Amniotic epithelial cell (primary cell): ENCODE measurements at regions not wholly inside any gene's neighbourhood (a gene's known extent, or its start where the extent isn't known, plus 50 kb on each side); places are given as distances from the start of the nearest gene placed in this dataset.

Source experiments
- DNase-seq: peaks from one replicate; pipeline ENCODE4 v3.0.0-alpha.2; 2010; ENCODE audit warnings: low read depth

DNA sequence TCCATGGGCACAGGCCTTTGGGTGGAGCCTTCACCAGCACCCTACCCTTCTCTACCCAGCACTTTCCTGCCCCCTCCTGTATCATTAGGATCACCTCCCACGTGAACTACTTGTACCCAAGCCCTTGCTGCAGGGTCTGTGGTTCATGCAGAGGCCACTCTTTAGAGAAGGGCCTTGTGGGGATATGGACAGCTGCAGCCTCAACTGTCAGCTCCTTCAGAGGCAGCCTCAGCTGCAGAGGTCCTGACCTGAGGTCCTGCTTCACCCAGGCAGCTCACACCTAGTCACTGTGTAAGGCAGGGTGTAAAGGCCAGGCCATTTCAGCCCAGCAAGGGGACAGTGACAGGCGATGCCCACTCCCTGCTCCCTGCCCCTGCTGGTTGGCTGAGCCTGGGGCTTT lies 448.6 kb upstream of the PROK2 start:
- no peak for DNase-seq

DNA sequence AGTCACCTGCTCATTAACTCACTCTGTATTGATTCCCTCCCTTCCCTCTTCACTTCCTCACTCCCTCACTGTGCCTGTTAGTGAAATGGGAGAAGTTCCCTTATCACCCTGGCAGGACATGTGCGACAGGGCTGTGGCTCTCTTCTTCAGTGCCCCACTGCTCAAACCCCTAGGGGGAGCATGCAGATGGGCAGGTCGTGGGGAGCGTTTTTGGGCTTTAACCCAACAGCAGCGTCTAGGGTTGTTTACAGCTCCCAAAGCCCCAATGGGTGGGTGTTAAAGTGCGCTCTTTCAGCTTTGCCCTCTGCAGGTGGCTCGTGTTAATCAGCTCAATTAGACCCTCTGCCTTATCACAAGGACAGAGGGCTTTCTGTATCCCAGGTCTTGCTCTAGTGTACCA lies 447.8 kb upstream of the PROK2 start:
- no peak for DNase-seq

- no peak for DNase-seq
These were observed 447.4 kb upstream of the PROK2 start for GRCh38 chr3:72232331-72232730.

DNA sequence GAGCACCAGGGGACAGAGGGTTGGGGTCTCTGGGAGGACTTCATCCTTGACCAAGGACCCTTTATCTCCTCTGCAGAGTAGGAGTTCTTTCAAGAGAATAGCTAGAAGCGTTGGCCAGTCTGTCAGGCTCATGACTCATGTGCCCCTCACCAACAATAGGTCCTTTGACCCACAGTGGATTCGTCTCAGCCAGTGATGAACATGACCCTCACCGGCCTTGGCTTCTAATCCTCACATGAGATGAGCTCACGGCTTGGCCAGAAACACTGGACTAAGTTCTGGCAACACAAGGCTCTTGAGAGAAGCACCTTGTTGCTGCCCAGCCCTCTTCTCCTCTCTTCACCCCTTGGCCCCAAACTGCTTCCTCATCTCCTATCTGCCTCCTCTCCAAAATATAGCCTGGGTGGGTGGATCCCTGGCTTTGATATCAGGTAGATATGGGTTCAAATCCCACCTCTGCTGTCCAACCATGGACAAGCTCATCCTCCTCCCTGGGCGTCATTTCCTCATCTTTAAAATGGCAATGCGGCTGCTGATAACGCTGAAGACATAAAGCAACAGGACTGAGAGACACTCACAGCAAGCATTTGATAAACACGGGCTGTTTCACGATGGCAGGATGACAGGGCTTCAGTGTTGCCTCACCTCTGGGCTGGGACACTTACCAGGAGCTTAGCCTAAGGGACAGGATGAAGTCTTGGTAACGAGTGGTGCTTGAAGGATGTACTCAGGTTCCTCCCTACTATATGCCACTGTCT lies 446.7 kb upstream of the PROK2 start:
- DNase-seq, result no peak

DNA sequence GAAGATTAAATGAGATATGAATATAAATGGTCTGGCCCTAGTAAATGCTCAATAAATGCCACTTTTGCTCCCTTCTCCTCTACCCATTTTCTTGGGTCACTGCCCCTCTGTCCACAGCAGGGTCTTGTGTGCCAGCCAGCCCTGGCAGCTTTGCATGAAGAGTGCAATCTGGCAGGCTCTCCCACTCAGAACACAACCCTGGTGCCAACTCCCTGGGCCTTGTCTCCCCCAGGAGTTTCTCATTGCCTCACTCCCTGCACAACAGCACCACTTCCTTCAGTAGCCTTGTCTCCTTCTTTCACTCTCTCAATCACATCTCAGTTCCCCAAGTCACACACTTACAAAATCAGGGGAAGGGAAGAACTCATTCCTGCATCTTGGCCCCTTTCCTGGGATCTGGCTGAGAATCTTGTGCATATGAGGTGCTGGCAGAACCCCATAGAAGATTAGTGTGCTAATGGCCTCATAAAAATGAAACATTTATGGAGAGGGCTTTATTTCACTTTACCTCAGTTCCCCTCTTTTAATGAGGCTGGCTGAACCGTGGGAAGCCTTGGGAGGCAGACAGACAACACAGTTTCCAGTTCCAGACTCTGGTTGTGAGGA lies 445.9 kb upstream of the PROK2 start:
- no peak for DNase-seq

DNA sequence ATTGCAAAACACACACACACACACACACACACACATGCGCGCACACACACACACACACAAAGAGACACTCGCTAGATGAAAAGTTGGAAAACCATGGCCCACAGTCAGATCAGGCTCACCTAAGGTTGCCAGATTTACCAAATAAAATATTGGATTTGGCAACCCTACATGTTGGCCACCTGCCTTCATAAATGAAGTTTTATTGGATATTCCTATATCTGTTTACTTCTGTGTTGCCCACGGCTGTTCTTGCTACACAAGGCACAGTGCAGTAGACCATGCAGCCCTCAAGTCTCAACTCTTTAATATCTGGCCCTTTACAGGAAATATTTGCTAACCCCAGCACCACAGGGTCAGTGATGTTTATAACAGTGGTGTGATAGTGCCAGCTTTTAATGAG lies 445.0 kb upstream of the PROK2 start:
- no peak for DNase-seq

DNA sequence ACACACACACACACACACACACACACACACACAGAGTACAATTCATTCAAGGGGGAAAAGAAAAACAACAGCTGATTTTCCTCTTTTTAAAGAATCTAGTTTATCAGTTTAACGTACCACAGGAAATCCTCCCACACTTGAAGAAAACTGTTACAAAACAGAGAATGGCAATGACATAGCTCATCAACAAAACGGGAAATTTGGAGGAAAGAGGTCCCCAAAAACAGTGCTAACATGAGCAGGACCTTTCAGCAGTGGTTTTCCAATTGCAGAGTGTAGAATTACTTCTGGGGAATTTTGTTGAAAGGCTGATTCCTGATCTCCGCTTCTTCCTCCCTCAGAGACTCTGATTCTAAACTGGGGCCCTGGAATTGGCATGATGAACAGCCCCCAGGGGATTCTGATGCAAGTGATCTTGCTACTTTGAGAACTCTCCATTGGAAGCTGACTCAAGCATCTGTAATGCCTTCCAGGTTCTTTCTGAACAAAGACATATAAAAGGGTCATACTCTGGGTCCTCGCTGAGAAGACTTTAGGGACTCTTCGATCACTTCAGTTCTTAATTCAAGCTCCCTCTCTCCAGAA lies 442.6 kb upstream of the PROK2 start:
- DNase-seq, result peak; percentile 42

- DNase-seq, result no peak
These were observed 440.0 kb upstream of the PROK2 start for GRCh38 chr3:72224804-72225509.

- no peak for DNase-seq
These were observed 438.7 kb upstream of the PROK2 start for GRCh38 chr3:72223628-72224027.

DNA sequence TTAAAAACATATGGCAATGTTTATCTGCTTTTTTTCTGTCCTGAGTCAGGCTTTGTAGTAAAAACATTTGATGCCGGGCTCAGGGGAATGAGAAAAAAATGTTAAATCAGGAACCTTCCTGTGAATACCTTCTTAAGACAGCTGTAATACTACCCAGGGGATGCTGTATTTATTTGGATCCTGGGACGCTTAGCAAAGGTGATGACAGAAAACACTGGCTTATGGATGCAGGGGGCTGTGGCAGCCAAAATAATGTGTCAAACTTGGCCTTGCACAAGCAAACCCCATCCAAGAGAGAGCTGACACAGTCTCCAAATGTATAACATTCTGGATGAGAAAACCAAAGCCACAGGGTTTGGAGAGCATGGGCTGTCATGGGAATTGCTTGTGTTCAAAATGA lies 438.2 kb upstream of the PROK2 start:
- DNase-seq, result no peak

- DNase-seq, result no peak
These were observed 437.5 kb upstream of the PROK2 start for GRCh38 chr3:72222410-72222809.

DNA sequence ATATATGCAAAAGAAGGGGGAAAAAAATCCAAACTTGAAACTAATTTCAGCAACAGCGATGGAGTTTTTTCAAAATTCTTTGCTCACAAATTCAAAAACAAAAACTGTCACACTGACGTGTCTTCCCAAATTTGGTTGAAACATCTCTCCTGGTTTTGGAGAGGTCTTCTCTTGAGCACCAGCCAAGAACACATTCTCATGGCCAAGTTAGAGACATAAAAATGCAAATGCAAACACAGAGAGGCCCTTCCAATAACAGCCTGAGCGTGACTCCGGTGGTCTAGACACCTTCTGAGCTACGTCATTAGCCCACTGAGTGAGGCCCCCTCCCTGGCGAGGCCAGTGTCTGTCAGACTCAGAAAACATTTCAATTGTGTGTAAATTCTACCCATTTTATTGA lies 436.0 kb upstream of the PROK2 start:
- no peak for DNase-seq

GRCh38 chr3:72219752-72220151 lies 434.8 kb upstream of the PROK2 start:
- DNase-seq, result no peak

DNA sequence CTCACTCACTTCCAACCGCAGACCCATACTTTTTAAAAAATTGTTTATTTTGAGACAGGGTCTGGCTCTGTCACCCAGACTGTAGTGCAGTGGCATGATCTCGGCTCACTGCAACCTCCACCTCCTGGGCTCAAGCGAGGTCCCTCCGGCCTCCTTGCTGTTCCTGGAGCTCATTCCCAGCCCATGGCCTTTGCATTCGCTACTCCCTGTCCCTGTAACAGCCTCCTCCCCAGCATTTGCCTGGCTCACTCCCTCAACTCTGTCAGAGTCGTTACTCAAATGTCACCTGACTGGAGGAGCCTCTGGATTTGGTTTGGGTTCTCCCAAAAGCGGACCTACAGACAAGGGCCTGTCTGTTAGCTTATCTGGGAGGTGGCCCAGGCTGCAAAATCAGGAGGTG lies 432.6 kb upstream of the PROK2 start:
- DNase-seq, result no peak

- DNase-seq, result peak; percentile 73
These were observed 429.4 kb upstream of the PROK2 start for GRCh38 chr3:72214066-72214951.

DNA sequence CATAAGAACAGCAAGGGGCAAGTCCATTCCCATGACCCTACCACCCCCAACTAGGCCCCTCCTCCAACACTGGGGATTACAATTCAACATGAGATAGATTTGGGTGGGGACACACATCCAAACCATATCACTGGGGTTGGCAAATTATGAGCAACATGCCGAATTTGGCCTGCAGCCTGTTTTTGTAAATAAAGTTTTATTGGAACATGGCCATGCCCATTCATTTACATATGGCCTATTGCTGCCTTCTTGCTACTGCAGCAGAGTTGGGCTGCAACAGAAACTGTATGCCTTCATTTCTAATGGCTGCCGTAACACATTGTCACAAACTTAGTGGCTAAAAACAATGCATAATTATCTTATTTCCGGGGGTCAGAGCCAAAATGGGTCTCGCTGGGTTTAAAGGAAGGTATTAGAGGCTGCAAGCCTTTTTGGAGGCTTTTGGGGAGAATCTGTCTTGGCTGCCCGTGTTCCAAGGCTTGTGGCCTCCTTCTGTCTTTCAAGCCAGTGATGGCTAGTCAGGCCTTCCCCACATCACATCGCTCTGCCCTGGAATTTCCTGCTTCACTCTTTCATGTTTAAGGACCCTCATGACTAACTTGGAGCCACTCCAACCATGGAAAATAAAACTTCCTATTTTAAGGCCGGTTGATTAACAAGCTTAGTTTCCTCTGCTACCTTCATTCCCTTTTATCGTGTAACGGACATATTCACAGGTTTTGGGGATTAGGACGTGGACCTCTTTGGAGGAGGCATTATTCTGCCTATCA lies 428.5 kb upstream of the PROK2 start:
- DNase-seq, result no peak

- DNase-seq, result no peak
These were observed 427.4 kb upstream of the PROK2 start for GRCh38 chr3:72212396-72212795.

DNA sequence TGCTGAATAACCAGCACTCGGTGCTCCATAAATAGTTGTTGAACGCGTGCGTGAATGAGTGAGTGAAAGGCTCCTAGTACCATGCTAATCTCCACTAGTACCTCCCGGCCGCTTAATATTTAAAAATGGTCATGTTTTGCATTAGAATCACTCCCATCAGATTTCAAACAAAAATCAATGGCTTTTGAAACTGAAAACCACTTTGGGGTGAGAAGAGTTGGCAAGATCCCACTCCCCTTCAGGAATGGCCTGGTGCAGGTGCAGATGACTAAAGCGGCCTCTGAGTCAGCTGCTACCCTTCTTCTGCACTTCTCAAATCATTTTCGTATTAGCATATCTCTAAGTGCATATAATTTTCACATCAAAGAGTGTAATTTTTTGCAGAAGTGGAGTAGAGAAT lies 425.3 kb upstream of the PROK2 start:
- no peak for DNase-seq

GRCh38 chr3:72205297-72205826 lies 420.4 kb upstream of the PROK2 start:
- DNase-seq, result no peak

DNA sequence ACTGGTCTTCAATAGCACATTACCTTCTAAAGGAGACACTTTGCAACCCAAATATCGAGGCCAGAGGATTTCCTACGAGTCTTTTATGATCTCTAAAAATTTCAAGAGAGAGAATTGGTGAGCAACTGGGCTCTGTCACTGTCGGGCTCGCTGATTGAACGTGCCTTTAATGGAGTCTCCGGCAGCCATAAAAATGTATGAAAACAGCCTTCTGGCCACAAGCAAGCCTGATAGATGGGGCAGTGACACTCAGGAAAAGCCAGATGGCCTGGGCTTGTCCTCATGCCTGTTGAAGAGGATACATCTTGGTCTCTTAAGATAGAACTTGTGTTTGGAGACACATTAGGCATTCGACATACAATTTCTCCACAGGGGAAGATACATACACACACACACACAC lies 419.5 kb upstream of the PROK2 start:
- DNase-seq, result no peak
